Ishikawa (cell line): ENCODE measurements at regions not wholly inside any gene's neighbourhood (a gene's known extent, or its start where the extent isn't known, plus 50 kb on each side); places are given as distances from the start of the nearest gene placed in this dataset.

ENCODE experiments used
- CEBPB ChIP-seq: IDR thresholded peaks from 2 replicates; pipeline ENCODE4 v1.6.1; 2012
- CREB1 ChIP-seq: IDR thresholded peaks from 2 replicates; pipeline ENCODE4 v1.6.1; 2012; ENCODE audit warnings: low read depth
- EGR1 ChIP-seq: IDR thresholded peaks from 2 replicates; pipeline ENCODE4 v1.6.1; 2012
- EP300 ChIP-seq: IDR thresholded peaks from 2 replicates; pipeline ENCODE4 v1.6.1; 2012; ENCODE audit warnings: borderline replicate concordance
- FOXM1 ChIP-seq: IDR thresholded peaks from 2 replicates; pipeline ENCODE4 v1.6.1; 2012; ENCODE audit warnings: low read depth, borderline replicate concordance
- NFIC ChIP-seq: IDR thresholded peaks from 2 replicates; pipeline ENCODE4 v1.6.1; 2012
- RAD21 ChIP-seq: IDR thresholded peaks from 2 replicates; pipeline ENCODE4 v1.6.1; 2012; ENCODE audit warnings: low read depth
- TAF1 ChIP-seq: IDR thresholded peaks from 2 replicates; pipeline ENCODE4 v1.6.1; 2012; ENCODE audit warnings: low read depth, mild to moderate bottlenecking
- TCF12 ChIP-seq: IDR thresholded peaks from 2 replicates; pipeline ENCODE4 v1.6.1; 2012; ENCODE audit warnings: low read depth
- TEAD4 ChIP-seq: IDR thresholded peaks from 2 replicates; pipeline ENCODE4 v1.6.1; 2012
- YY1 ChIP-seq: IDR thresholded peaks from 2 replicates; pipeline ENCODE4 v1.6.1; 2012; ENCODE audit warnings: low read depth
- ZBTB7A ChIP-seq: IDR thresholded peaks from 2 replicates; pipeline ENCODE4 v1.6.1; 2012; ENCODE audit warnings: low read depth
- TF ChIP-seq, protein P1 (sequence below): IDR thresholded peaks from 2 replicates; pipeline ENCODE4 v1.6.1; 2012
- TF ChIP-seq, protein P2 (sequence below): IDR thresholded peaks from 2 replicates; pipeline ENCODE4 v1.6.1; 2012; ENCODE audit warnings: low read depth, mild to moderate bottlenecking
- TF ChIP-seq, protein P3 (sequence below): IDR thresholded peaks from 2 replicates; pipeline ENCODE4 v1.6.1; 2012

- TF ChIP-seq EP300 (no peak), TAF1 (no peak), NFIC (no peak), EGR1 (no peak), YY1 (no peak), CREB1 (no peak)
Observed at GRCh38 chr2:9097239-9097638, 93.8 kb upstream of the MBOAT2 start.

DNA sequence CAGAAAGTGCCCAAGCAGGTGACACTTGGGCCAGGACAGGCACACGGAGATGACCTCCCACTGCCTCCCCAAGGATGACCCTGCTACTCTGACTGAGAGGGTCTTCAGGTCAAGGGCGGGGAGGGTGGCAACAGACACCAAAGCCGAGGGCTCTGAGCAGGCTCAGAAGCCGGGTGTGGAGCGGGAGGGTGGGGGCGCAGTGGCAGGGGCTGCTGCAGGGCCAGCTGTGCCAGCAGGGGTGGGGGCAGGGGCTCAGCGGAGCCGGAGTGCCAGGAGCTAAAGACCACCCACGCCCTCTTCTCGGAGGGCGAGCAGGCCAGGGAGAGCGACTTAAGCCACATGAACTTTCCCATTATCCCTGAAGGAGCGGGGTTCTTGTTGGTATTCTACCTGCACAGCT, 93.3 kb upstream of the MBOAT2 start:
- no peak for TF ChIP-seq RAD21
- no peak for TF ChIP-seq TAF1
- TF ChIP-seq, protein P1, sequence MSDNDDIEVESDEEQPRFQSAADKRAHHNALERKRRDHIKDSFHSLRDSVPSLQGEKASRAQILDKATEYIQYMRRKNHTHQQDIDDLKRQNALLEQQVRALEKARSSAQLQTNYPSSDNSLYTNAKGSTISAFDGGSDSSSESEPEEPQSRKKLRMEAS, result no peak
- TF ChIP-seq, protein P2, sequence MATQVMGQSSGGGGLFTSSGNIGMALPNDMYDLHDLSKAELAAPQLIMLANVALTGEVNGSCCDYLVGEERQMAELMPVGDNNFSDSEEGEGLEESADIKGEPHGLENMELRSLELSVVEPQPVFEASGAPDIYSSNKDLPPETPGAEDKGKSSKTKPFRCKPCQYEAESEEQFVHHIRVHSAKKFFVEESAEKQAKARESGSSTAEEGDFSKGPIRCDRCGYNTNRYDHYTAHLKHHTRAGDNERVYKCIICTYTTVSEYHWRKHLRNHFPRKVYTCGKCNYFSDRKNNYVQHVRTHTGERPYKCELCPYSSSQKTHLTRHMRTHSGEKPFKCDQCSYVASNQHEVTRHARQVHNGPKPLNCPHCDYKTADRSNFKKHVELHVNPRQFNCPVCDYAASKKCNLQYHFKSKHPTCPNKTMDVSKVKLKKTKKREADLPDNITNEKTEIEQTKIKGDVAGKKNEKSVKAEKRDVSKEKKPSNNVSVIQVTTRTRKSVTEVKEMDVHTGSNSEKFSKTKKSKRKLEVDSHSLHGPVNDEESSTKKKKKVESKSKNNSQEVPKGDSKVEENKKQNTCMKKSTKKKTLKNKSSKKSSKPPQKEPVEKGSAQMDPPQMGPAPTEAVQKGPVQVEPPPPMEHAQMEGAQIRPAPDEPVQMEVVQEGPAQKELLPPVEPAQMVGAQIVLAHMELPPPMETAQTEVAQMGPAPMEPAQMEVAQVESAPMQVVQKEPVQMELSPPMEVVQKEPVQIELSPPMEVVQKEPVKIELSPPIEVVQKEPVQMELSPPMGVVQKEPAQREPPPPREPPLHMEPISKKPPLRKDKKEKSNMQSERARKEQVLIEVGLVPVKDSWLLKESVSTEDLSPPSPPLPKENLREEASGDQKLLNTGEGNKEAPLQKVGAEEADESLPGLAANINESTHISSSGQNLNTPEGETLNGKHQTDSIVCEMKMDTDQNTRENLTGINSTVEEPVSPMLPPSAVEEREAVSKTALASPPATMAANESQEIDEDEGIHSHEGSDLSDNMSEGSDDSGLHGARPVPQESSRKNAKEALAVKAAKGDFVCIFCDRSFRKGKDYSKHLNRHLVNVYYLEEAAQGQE, result no peak
- TF ChIP-seq TEAD4, result no peak
- TF ChIP-seq CREB1, result no peak
- no peak for TF ChIP-seq NFIC
- TF ChIP-seq FOXM1, result no peak
- TF ChIP-seq ZBTB7A, result no peak
- TF ChIP-seq EP300, result no peak
- no peak for TF ChIP-seq EGR1
- TF ChIP-seq, protein P3, sequence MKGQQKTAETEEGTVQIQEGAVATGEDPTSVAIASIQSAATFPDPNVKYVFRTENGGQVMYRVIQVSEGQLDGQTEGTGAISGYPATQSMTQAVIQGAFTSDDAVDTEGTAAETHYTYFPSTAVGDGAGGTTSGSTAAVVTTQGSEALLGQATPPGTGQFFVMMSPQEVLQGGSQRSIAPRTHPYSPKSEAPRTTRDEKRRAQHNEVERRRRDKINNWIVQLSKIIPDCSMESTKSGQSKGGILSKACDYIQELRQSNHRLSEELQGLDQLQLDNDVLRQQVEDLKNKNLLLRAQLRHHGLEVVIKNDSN, result no peak
- TF ChIP-seq TCF12, result no peak
- no peak for TF ChIP-seq YY1
- TF ChIP-seq CEBPB, result no peak

DNA sequence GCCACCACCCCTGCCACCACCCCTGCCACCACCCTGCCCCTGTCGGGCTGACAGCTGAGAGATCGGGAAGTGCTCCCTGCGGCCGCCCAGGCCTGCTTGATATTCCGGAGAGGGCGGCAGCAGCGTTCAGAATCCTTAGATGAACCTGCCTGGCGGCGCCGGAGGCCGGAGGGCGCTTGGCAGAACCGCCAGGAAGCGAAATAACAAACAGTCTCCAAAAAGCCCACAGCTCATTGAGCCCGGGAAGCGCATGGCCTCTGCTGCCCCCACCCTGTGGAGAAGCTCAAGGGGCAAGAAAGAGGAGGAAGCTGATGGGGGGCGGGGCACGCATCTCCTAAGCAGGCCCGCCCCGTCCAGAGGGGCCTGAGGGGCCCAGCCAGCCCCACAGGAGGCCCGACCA, 92.2 kb upstream of the MBOAT2 start:
- TF ChIP-seq, protein P2, result no peak
- TF ChIP-seq EGR1 (no peak), ZBTB7A (no peak), CEBPB (no peak)

DNA sequence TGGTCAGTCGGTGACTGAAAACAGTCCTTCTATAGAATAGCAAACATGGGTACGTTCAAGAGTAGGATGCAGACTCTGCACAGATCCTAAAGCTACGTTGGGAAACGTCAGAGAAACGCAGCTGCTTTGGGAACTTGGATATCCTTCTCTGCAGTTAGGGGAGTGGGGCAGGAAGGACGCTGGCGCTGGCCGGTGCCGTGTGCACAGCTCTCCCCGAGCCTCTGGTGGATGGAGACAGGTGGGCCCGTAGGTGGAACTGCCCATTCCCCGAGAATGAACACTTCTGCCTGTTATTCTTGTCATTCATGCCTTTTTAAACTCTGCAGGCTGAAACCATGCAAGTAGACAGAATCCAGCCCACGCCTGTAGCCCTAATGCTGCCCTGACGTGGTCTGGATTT, 91.7 kb upstream of the MBOAT2 start:
- TF ChIP-seq NFIC (no peak), EGR1 (no peak), EP300 (no peak), ZBTB7A (no peak), CREB1 (no peak), TCF12 (no peak), RAD21 (no peak), YY1 (no peak), TAF1 (no peak), CEBPB (no peak), TEAD4 (no peak), FOXM1 (no peak)
- TF ChIP-seq, protein P1, result no peak
- TF ChIP-seq, protein P3, result no peak
- TF ChIP-seq, protein P2, result no peak

- TF ChIP-seq RAD21 (no peak), TCF12 (no peak), ZBTB7A (no peak), FOXM1 (no peak), TAF1 (no peak), NFIC (no peak), EGR1 (no peak), TEAD4 (no peak), EP300 (no peak), YY1 (no peak), CREB1 (no peak)
- TF ChIP-seq, protein P1, result no peak
- TF ChIP-seq, protein P2, result no peak
- TF ChIP-seq, protein P3, result no peak
Observed at GRCh38 chr2:9094117-9094516, 90.6 kb upstream of the MBOAT2 start.
